GM12865 (cell line): ENCODE measurements at regions not wholly inside any gene's neighbourhood (a gene's known extent, or its start where the extent isn't known, plus 50 kb on each side); places are given as distances from the start of the nearest gene placed in this dataset.

Experiments used
- DNase-seq: peaks from one replicate; pipeline ENCODE4 v3.0.0; 2010; ENCODE audit warnings: low read depth
- H3K4me3 ChIP-seq: 2 replicates; pipeline ENCODE4 v1.5.1; 2011; ENCODE audit warnings: mild to moderate bottlenecking, low read depth, low read length, control low read depth
- CTCF ChIP-seq: IDR thresholded peaks from 2 replicates; pipeline ENCODE4 v1.5.1; 2011; ENCODE audit warnings: low read length, control low read depth, low read depth, inconsistent platforms; ENCODE audit not compliant: insufficient read depth; ENCODE audit errors: missing control alignments

GRCh38 chr12:107144441-107144840 is 51.1 kb upstream of the CRY1 start:
- no peak overlapping the region for H3K4me3 ChIP-seq
- no peak for DNase-seq
- no peak for TF ChIP-seq CTCF

- no peak for TF ChIP-seq CTCF
- no peak for DNase-seq
- no peak overlapping the region for H3K4me3 ChIP-seq
These were observed 51.6 kb upstream of the CRY1 start for GRCh38 chr12:107144990-107145389.

GRCh38 chr12:107145397-107145796 is 52.0 kb upstream of the CRY1 start:
- no peak overlapping the region for H3K4me3 ChIP-seq
- TF ChIP-seq CTCF, result no peak
- DNase-seq, result no peak

GRCh38 chr12:107148107-107148506 is 54.8 kb upstream of the CRY1 start:
- H3K4me3 ChIP-seq, result no peak overlapping the region
- no peak for DNase-seq

GRCh38 chr12:107152315-107152714 is 59.0 kb upstream of the CRY1 start:
- no peak for DNase-seq

More at GRCh38 chr12:107148107-107148506, 54.8 kb upstream of the CRY1 start:
- no peak for TF ChIP-seq CTCF

GRCh38 chr12:107159384-107159900 is 66.1 kb upstream of the CRY1 start:
- DNase-seq, result no peak
- no peak overlapping the region for H3K4me3 ChIP-seq
- TF ChIP-seq CTCF, result no peak

More at GRCh38 chr12:107152315-107152714, 59.0 kb upstream of the CRY1 start:
- TF ChIP-seq CTCF, result no peak
- H3K4me3 ChIP-seq, result no peak overlapping the region

- TF ChIP-seq CTCF, result no peak
- no peak overlapping the region for H3K4me3 ChIP-seq
- no peak for DNase-seq
These were observed 70.1 kb upstream of the CRY1 start for GRCh38 chr12:107163413-107163812.
